ENCODE measurements at regions not wholly inside any gene's neighbourhood (a gene's known extent, or its start where the extent isn't known, plus 50 kb on each side); places are given as distances from the start of the nearest gene placed in this dataset.
"Not testable (repeated sequence)": the region's sequence is repeated elsewhere in the genome, so short reads cannot be mapped to it uniquely, and the experiment has no call there.

GRCh38 chr6:71360556-71361335, 72.1 kb downstream of the OGFRL1 start:
- ATAC-seq (ENCODE audit: low read depth in 2 of 2); H3K9me3 ChIP-seq (ENCODE audit: control insufficient read depth in 2 of 2, low read length in 2 of 2); H3K27me3 Mint-ChIP-seq; H3K4me3 ChIP-seq (ENCODE audit: low read depth, low read length); H3K9me3 Mint-ChIP-seq; H3K4me1 ChIP-seq (ENCODE audit: control insufficient read depth, insufficient read depth, low read length, poor library complexity, severe bottlenecking); H3K27ac ChIP-seq (ENCODE audit: insufficient read depth, low read length, poor library complexity, severe bottlenecking); H3K27me3 ChIP-seq (ENCODE audit: control insufficient read depth, insufficient read depth, low read length); H3K4me3 Mint-ChIP-seq; H3K4me1 Mint-ChIP-seq; DNase-seq; H3K36me3 ChIP-seq (ENCODE audit: control insufficient read depth, insufficient read depth, low read length); H3K27ac Mint-ChIP-seq; H3K36me3 Mint-ChIP-seq: not testable (repeated sequence)

- Histone ChIP-seq H3K27me3 (ENCODE audit: control insufficient read depth, insufficient read depth, low read length) (peaks cover 2% of the 10 kb centered on the region), H3K9me3 (ENCODE audit: control insufficient read depth in 2 of 2, low read length in 2 of 2) (no peaks in the 10 kb centered on the region), H3K36me3 (ENCODE audit: control insufficient read depth, insufficient read depth, low read length) (no peaks in the 10 kb centered on the region), H3K27ac (ENCODE audit: insufficient read depth, low read length, poor library complexity, severe bottlenecking) (no peak overlapping the region), H3K4me1 (ENCODE audit: control insufficient read depth, insufficient read depth, low read length, poor library complexity, severe bottlenecking) (no peaks in the 10 kb centered on the region), H3K4me3 (ENCODE audit: low read depth, low read length) (no peak overlapping the region)
- no peaks in the 10 kb centered on the region for H3K27me3 Mint-ChIP-seq
- no peaks in the 10 kb centered on the region for H3K36me3 Mint-ChIP-seq
- peaks cover 0 to 1% (median 0%) of the 10 kb centered on the region in 7 donors for H3K9me3 Mint-ChIP-seq
- H3K4me1 Mint-ChIP-seq = peaks cover 0 to 4% (median 0%) of the 10 kb centered on the region in 4 donors
- H3K4me3 Mint-ChIP-seq = no peak overlapping the region
- ATAC-seq (ENCODE audit: low read depth in 2 of 2) (no peak), DNase-seq (no peak)
- no peak overlapping the region for H3K27ac Mint-ChIP-seq
Measured at GRCh38 chr6:71364889-71365542, 76.4 kb downstream of the OGFRL1 start.

- no peak overlapping the region for H3K4me3 Mint-ChIP-seq
- Histone ChIP-seq H3K27ac (ENCODE audit: insufficient read depth, low read length, poor library complexity, severe bottlenecking) (no peak overlapping the region), H3K36me3 (ENCODE audit: control insufficient read depth, insufficient read depth, low read length) (no peaks in the 10 kb centered on the region), H3K4me1 (ENCODE audit: control insufficient read depth, insufficient read depth, low read length, poor library complexity, severe bottlenecking) (no peaks in the 10 kb centered on the region), H3K27me3 (ENCODE audit: control insufficient read depth, insufficient read depth, low read length) (peaks cover 2% of the 10 kb centered on the region), H3K4me3 (ENCODE audit: low read depth, low read length) (no peak overlapping the region), H3K9me3 (ENCODE audit: control insufficient read depth in 2 of 2, low read length in 2 of 2) (no peaks in the 10 kb centered on the region)
- H3K9me3 Mint-ChIP-seq = peaks cover 0 to 1% (median 0%) of the 10 kb centered on the region in 7 donors
- H3K27me3 Mint-ChIP-seq = no peaks in the 10 kb centered on the region
- no peaks in the 10 kb centered on the region for H3K36me3 Mint-ChIP-seq
- ATAC-seq (ENCODE audit: low read depth in 2 of 2) (no peak), DNase-seq (no peak)
- no peak overlapping the region for H3K27ac Mint-ChIP-seq
- H3K4me1 Mint-ChIP-seq = peaks cover 0 to 4% (median 0%) of the 10 kb centered on the region in 4 donors
Measured at GRCh38 chr6:71367756-71368155, 79.1 kb downstream of the OGFRL1 start.

- no peak for DNase-seq
- ATAC-seq (ENCODE audit: low read depth in 2 of 2) = no peak
Measured at GRCh38 chr6:71368284-71368683, 79.7 kb downstream of the OGFRL1 start.

GRCh38 chr6:71371559-71371958, 82.9 kb downstream of the OGFRL1 start:
- H3K9me3 ChIP-seq (ENCODE audit: control insufficient read depth in 2 of 2, low read length in 2 of 2) = no peaks in the 10 kb centered on the region
- Mint-ChIP-seq H3K27me3 (no peaks in the 10 kb centered on the region), H3K36me3 (no peaks in the 10 kb centered on the region), H3K9me3 (peaks cover 0 to 5% (median 0%) of the 10 kb centered on the region in 7 donors), H3K4me1 (peaks cover 0 to 2% (median 0%) of the 10 kb centered on the region in 4 donors), H3K4me3 (no peak overlapping the region), H3K27ac (no peak overlapping the region)
- no peaks in the 10 kb centered on the region for H3K4me1 ChIP-seq (ENCODE audit: control insufficient read depth, insufficient read depth, low read length, poor library complexity, severe bottlenecking)
- ATAC-seq (ENCODE audit: low read depth in 2 of 2) (no peak), DNase-seq (no peak)
- no peak overlapping the region for H3K4me3 ChIP-seq (ENCODE audit: low read depth, low read length)
- peaks cover 2% of the 10 kb centered on the region for H3K27me3 ChIP-seq (ENCODE audit: control insufficient read depth, insufficient read depth, low read length)
- no peaks in the 10 kb centered on the region for H3K36me3 ChIP-seq (ENCODE audit: control insufficient read depth, insufficient read depth, low read length)
- no peak overlapping the region for H3K27ac ChIP-seq (ENCODE audit: insufficient read depth, low read length, poor library complexity, severe bottlenecking)

More at GRCh38 chr6:71368284-71368683, 79.7 kb downstream of the OGFRL1 start:
- Histone ChIP-seq H3K4me1 (ENCODE audit: control insufficient read depth, insufficient read depth, low read length, poor library complexity, severe bottlenecking) (no peaks in the 10 kb centered on the region), H3K36me3 (ENCODE audit: control insufficient read depth, insufficient read depth, low read length) (no peaks in the 10 kb centered on the region), H3K9me3 (ENCODE audit: control insufficient read depth in 2 of 2, low read length in 2 of 2) (no peaks in the 10 kb centered on the region), H3K27me3 (ENCODE audit: control insufficient read depth, insufficient read depth, low read length) (peaks cover 2% of the 10 kb centered on the region), H3K27ac (ENCODE audit: insufficient read depth, low read length, poor library complexity, severe bottlenecking) (no peak overlapping the region), H3K4me3 (ENCODE audit: low read depth, low read length) (no peak overlapping the region)
- H3K27me3 Mint-ChIP-seq = no peaks in the 10 kb centered on the region
- peaks cover 0 to 1% (median 0%) of the 10 kb centered on the region in 7 donors for H3K9me3 Mint-ChIP-seq
- no peaks in the 10 kb centered on the region for H3K36me3 Mint-ChIP-seq
- H3K4me3 Mint-ChIP-seq = no peak overlapping the region
- peaks cover 0 to 4% (median 0%) of the 10 kb centered on the region in 4 donors for H3K4me1 Mint-ChIP-seq
- H3K27ac Mint-ChIP-seq = no peak overlapping the region

GRCh38 chr6:71373943-71374342, 85.3 kb downstream of the OGFRL1 start:
- H3K9me3 Mint-ChIP-seq = peaks cover 0 to 5% (median 0%) of the 10 kb centered on the region in 7 donors
- Histone ChIP-seq H3K27me3 (ENCODE audit: control insufficient read depth, insufficient read depth, low read length) (no peaks in the 10 kb centered on the region), H3K4me1 (ENCODE audit: control insufficient read depth, insufficient read depth, low read length, poor library complexity, severe bottlenecking) (no peaks in the 10 kb centered on the region), H3K4me3 (ENCODE audit: low read depth, low read length) (no peak overlapping the region), H3K27ac (ENCODE audit: insufficient read depth, low read length, poor library complexity, severe bottlenecking) (no peak overlapping the region), H3K36me3 (ENCODE audit: control insufficient read depth, insufficient read depth, low read length) (no peaks in the 10 kb centered on the region), H3K9me3 (ENCODE audit: control insufficient read depth in 2 of 2, low read length in 2 of 2) (no peaks in the 10 kb centered on the region)
- H3K4me1 Mint-ChIP-seq = no peaks in the 10 kb centered on the region
- H3K36me3 Mint-ChIP-seq = no peaks in the 10 kb centered on the region
- ATAC-seq (ENCODE audit: low read depth in 2 of 2) = no peak
- H3K27ac Mint-ChIP-seq = no peak overlapping the region
- no peaks in the 10 kb centered on the region for H3K27me3 Mint-ChIP-seq
- H3K4me3 Mint-ChIP-seq = no peak overlapping the region
- no peak for DNase-seq

- Mint-ChIP-seq H3K4me1 (no peaks in the 10 kb centered on the region), H3K36me3 (no peaks in the 10 kb centered on the region)
Measured at GRCh38 chr6:71375676-71376075, 87.1 kb downstream of the OGFRL1 start.

More at GRCh38 chr6:71375676-71376075, 87.1 kb downstream of the OGFRL1 start:
- no peak overlapping the region for H3K27ac Mint-ChIP-seq
- H3K9me3 Mint-ChIP-seq = peaks cover 0 to 5% (median 0%) of the 10 kb centered on the region in 7 donors
- Histone ChIP-seq H3K9me3 (ENCODE audit: control insufficient read depth in 2 of 2, low read length in 2 of 2) (no peaks in the 10 kb centered on the region), H3K27me3 (ENCODE audit: control insufficient read depth, insufficient read depth, low read length) (no peaks in the 10 kb centered on the region), H3K4me1 (ENCODE audit: control insufficient read depth, insufficient read depth, low read length, poor library complexity, severe bottlenecking) (no peaks in the 10 kb centered on the region), H3K27ac (ENCODE audit: insufficient read depth, low read length, poor library complexity, severe bottlenecking) (no peak overlapping the region), H3K4me3 (ENCODE audit: low read depth, low read length) (no peak overlapping the region), H3K36me3 (ENCODE audit: control insufficient read depth, insufficient read depth, low read length) (no peaks in the 10 kb centered on the region)
- DNase-seq (no peak), ATAC-seq (ENCODE audit: low read depth in 2 of 2) (no peak)
- H3K4me3 Mint-ChIP-seq = no peak overlapping the region
- no peaks in the 10 kb centered on the region for H3K27me3 Mint-ChIP-seq
